Right kidney (tissue), 1 donor: ENCODE measurements at regions not wholly inside any gene's neighbourhood (a gene's known extent, or its start where the extent isn't known, plus 50 kb on each side); places are given as distances from the start of the nearest gene placed in this dataset.
"Not testable (repeated sequence)": the region's sequence is repeated elsewhere in the genome, so short reads cannot be mapped to it uniquely, and the experiment has no call there.

Experiments
- DNase-seq: peaks from one replicate; pipeline ENCODE4 v3.0.0-alpha.2; 2016

GRCh38 chr4:86413426-86413825 is 53.6 kb upstream of the MAPK10 start:
- DNase-seq = not testable (repeated sequence)

- DNase-seq = no peak
Measured at GRCh38 chr4:86414686-86415085, 54.8 kb upstream of the MAPK10 start.

GRCh38 chr4:86416081-86416480 is 56.2 kb upstream of the MAPK10 start:
- DNase-seq = no peak

- no peak for DNase-seq
Measured at GRCh38 chr4:86421461-86421860, 61.6 kb upstream of the MAPK10 start.

- DNase-seq = no peak
Measured at GRCh38 chr4:86431543-86432116, 71.8 kb upstream of the MAPK10 start.

- no peak for DNase-seq
Measured at GRCh38 chr4:86432559-86433134, 72.8 kb upstream of the MAPK10 start.

GRCh38 chr4:86439293-86439692 is 79.4 kb upstream of the MAPK10 start:
- DNase-seq = no peak

- DNase-seq = no peak
Measured at GRCh38 chr4:86441175-86441936, 81.5 kb upstream of the MAPK10 start.

GRCh38 chr4:86442881-86443280 is 83.0 kb upstream of the MAPK10 start:
- DNase-seq = no peak

GRCh38 chr4:86443495-86443894 is 83.6 kb upstream of the MAPK10 start:
- DNase-seq = no peak

GRCh38 chr4:86446996-86447395 is 87.1 kb upstream of the MAPK10 start:
- DNase-seq = no peak

- DNase-seq = no peak
Measured at GRCh38 chr4:86448871-86449270, 89.0 kb upstream of the MAPK10 start.

GRCh38 chr4:86449746-86450588 is 90.1 kb upstream of the MAPK10 start:
- DNase-seq = no peak

- no peak for DNase-seq
Measured at GRCh38 chr4:86450861-86451260, 91.0 kb upstream of the MAPK10 start.

- DNase-seq = peak; percentile 39
Measured at GRCh38 chr4:86451560-86452330, 91.9 kb upstream of the MAPK10 start.

GRCh38 chr4:86452422-86452891 is 92.6 kb upstream of the MAPK10 start:
- no peak for DNase-seq

- DNase-seq = peak; percentile 71
Measured at GRCh38 chr4:86452924-86453531, 93.2 kb upstream of the MAPK10 start.

- DNase-seq = peak; percentile 15
Measured at GRCh38 chr4:86453611-86454072, 93.8 kb upstream of the MAPK10 start.

- no peak for DNase-seq
Measured at GRCh38 chr4:86461849-86462248, 102.0 kb upstream of the MAPK10 start.

GRCh38 chr4:86472377-86473019 is 112.6 kb upstream of the MAPK10 start:
- no peak for DNase-seq

GRCh38 chr4:86478151-86478550 is 116.0 kb upstream of the PTPN13 start:
- not testable (repeated sequence) for DNase-seq
